ENCODE measurements at regions not wholly inside any gene's neighbourhood (a gene's known extent, or its start where the extent isn't known, plus 50 kb on each side); places are given as distances from the start of the nearest gene placed in this dataset.

DNA sequence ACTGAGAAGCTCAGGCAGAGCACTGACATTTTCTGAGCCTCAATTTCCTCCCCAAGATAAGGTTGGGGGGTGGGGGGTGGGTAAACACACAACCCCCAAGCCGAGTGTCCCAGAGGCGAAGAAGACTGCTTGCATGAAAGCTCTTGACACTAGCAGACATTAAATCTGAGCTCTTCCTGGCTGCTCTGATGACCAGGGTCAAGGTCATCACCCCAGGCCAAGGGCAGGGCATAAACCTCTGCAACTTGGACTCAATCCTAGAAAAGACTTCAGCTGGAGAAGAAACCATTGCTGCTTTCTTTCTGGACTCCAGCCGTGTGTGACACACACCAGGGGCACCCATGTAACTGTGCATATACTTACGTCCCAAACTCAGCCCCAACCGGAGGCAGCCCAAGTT lies 109.0 kb downstream of the BANF2 start (continued):
- TF ChIP-seq, protein P1, sequence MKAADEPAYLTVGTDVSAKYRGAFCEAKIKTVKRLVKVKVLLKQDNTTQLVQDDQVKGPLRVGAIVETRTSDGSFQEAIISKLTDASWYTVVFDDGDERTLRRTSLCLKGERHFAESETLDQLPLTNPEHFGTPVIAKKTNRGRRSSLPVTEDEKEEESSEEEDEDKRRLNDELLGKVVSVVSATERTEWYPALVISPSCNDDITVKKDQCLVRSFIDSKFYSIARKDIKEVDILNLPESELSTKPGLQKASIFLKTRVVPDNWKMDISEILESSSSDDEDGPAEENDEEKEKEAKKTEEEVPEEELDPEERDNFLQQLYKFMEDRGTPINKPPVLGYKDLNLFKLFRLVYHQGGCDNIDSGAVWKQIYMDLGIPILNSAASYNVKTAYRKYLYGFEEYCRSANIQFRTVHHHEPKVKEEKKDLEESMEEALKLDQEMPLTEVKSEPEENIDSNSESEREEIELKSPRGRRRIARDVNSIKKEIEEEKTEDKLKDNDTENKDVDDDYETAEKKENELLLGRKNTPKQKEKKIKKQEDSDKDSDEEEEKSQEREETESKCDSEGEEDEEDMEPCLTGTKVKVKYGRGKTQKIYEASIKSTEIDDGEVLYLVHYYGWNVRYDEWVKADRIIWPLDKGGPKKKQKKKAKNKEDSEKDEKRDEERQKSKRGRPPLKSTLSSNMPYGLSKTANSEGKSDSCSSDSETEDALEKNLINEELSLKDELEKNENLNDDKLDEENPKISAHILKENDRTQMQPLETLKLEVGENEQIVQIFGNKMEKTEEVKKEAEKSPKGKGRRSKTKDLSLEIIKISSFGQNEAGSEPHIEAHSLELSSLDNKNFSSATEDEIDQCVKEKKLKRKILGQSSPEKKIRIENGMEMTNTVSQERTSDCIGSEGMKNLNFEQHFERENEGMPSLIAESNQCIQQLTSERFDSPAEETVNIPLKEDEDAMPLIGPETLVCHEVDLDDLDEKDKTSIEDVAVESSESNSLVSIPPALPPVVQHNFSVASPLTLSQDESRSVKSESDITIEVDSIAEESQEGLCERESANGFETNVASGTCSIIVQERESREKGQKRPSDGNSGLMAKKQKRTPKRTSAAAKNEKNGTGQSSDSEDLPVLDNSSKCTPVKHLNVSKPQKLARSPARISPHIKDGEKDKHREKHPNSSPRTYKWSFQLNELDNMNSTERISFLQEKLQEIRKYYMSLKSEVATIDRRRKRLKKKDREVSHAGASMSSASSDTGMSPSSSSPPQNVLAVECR (CRISPR knock-in tag; IDR thresholded peaks at IDR 0.05; ENCODE audit: borderline replicate concordance), result no peak
- TF ChIP-seq CHCHD3 (CRISPR knock-in tag; IDR thresholded peaks at IDR 0.05), result no peak
- TF ChIP-seq U2AF2 (IDR thresholded peaks at IDR 0.05; ENCODE audit: low read depth, low read length), result no peak
- TF ChIP-seq ZBTB49 (CRISPR knock-in tag; IDR thresholded peaks at IDR 0.05; ENCODE audit: borderline replicate concordance), result no peak
- no peak for TF ChIP-seq ERF (CRISPR knock-in tag; IDR thresholded peaks at IDR 0.05)
- no peak for TF ChIP-seq ZBTB20 (CRISPR knock-in tag; IDR thresholded peaks at IDR 0.05; ENCODE audit: borderline replicate concordance, low read depth)
- no peak for TF ChIP-seq MAFF (IDR thresholded peaks at IDR 0.05; ENCODE audit: low read depth, low read length)
- TF ChIP-seq SMAD1 (CRISPR knock-in tag; IDR thresholded peaks at IDR 0.05; ENCODE audit: borderline replicate concordance, low read depth), result no peak
- 0 out of 2 replicates have a peak, but pooled peaks have one; percentile 18 for TF ChIP-seq ZNF788 (CRISPR knock-in tag; IDR thresholded peaks at IDR 0.05; ENCODE audit: borderline replicate concordance)
- TF ChIP-seq ZNF33A (CRISPR knock-in tag; IDR thresholded peaks at IDR 0.05; ENCODE audit: borderline replicate concordance), result no peak
- 0 out of 2 replicates have a peak, but pooled peaks have one; percentile 21 for TF ChIP-seq MXD1 (CRISPR knock-in tag; IDR thresholded peaks at IDR 0.05)
- TF ChIP-seq ATF1 (CRISPR knock-in tag; IDR thresholded peaks at IDR 0.05), result no peak
- 0 out of 2 replicates have a peak, but pooled peaks have one; percentile 43 for TF ChIP-seq ZBTB38 (CRISPR knock-in tag; IDR thresholded peaks at IDR 0.05)
- TF ChIP-seq REL (CRISPR knock-in tag; conservative IDR thresholded peaks at IDR 0.05), result no peak
- no peak for TF ChIP-seq ZNF446 (CRISPR knock-in tag; IDR thresholded peaks at IDR 0.05)
- no peak for TF ChIP-seq ZNF234 (CRISPR knock-in tag; conservative IDR thresholded peaks at IDR 0.05)
- TF ChIP-seq E2F5 (CRISPR knock-in tag; conservative IDR thresholded peaks at IDR 0.05), result no peak
- no peak for TF ChIP-seq ZNF841 (CRISPR knock-in tag; IDR thresholded peaks at IDR 0.05; ENCODE audit: borderline replicate concordance)
- TF ChIP-seq ZNF776 (CRISPR knock-in tag; IDR thresholded peaks at IDR 0.05), result no peak
- TF ChIP-seq ZNF24 (IDR thresholded peaks at IDR 0.05), result no peak
- TF ChIP-seq MYPOP (CRISPR knock-in tag; IDR thresholded peaks at IDR 0.05), result no peak
- TF ChIP-seq ZNF205 (CRISPR knock-in tag; IDR thresholded peaks at IDR 0.05), result no peak
- no peak for TF ChIP-seq ZNF724P (CRISPR knock-in tag; IDR thresholded peaks at IDR 0.05; ENCODE audit: borderline replicate concordance)

Measured in HepG2 (cell line).